MM.1S (cell line): ENCODE measurements at regions not wholly inside any gene's neighbourhood (a gene's known extent, or its start where the extent isn't known, plus 50 kb on each side); places are given as distances from the start of the nearest gene placed in this dataset.

Experiments used
- DNase-seq: peaks from one replicate; pipeline ENCODE4 v3.0.0-alpha.2; 2015
- H2AFZ ChIP-seq: fragments of 300-600 bp; sonication (generic); 2 replicates; pipeline ENCODE4 v1.6.0; 2016; ENCODE audit warnings: antibody characterized with exemption, low read length
- H3F3A ChIP-seq: fragments of 300-600 bp; sonication (generic); 2 replicates; pipeline ENCODE4 v1.6.1; 2016; ENCODE audit warnings: mild to moderate bottlenecking, antibody characterized with exemption, low read length, moderate library complexity, mixed read lengths; ENCODE audit not compliant: insufficient read depth
- H3K27ac ChIP-seq: fragments of 300-600 bp; sonication (generic); 2 replicates; pipeline ENCODE4 v1.5.1; 2016; ENCODE audit warnings: mild to moderate bottlenecking, low read length
- H3K27me3 ChIP-seq: fragments of 300-600 bp; sonication (generic); replicated peaks from 2 replicates; pipeline ENCODE4 v1.6.0; 2016; ENCODE audit warnings: low read length; ENCODE audit not compliant: insufficient read depth
- H3K36me3 ChIP-seq: fragments of 300-600 bp; sonication (generic); replicated peaks from 2 replicates; pipeline ENCODE4 v1.6.1; 2016; ENCODE audit warnings: mild to moderate bottlenecking, low read length, mixed read lengths; ENCODE audit not compliant: insufficient read depth
- H3K4me1 ChIP-seq: fragments of 300-600 bp; sonication (generic); 2 replicates; pipeline ENCODE4 v1.6.1; 2016; ENCODE audit warnings: low read length, mixed read lengths
- H3K4me2 ChIP-seq: fragments of 300-600 bp; sonication (generic); 2 replicates; pipeline ENCODE4 v1.6.0; 2016; ENCODE audit warnings: low read depth, low read length
- H3K4me3 ChIP-seq: fragments of 300-600 bp; sonication (generic); 2 replicates; pipeline ENCODE4 v1.5.1; 2016; ENCODE audit warnings: low read length, mixed read lengths
- H3K79me2 ChIP-seq: fragments of 300-600 bp; sonication (generic); 2 replicates; pipeline ENCODE4 v1.6.1; 2016; ENCODE audit warnings: mixed run types, low read length, mixed read lengths
- H3K9ac ChIP-seq: fragments of 300-600 bp; sonication (generic); 2 replicates; pipeline ENCODE4 v1.6.1; 2016; ENCODE audit warnings: low read length, mixed read lengths
- H3K9me2 ChIP-seq: fragments of 300-600 bp; sonication (generic); replicated peaks from 2 replicates; pipeline ENCODE4 v1.6.1; 2016; ENCODE audit warnings: mild to moderate bottlenecking, low read length, mixed read lengths; ENCODE audit not compliant: insufficient read depth
- H3K9me3 ChIP-seq: fragments of 300-600 bp; sonication (generic); replicated peaks from 2 replicates; pipeline ENCODE4 v1.6.1; 2016; ENCODE audit warnings: mild to moderate bottlenecking, low read length, mixed read lengths; ENCODE audit not compliant: insufficient read depth
- H4K20me1 ChIP-seq: fragments of 300-600 bp; sonication (generic); 2 replicates; pipeline ENCODE4 v1.6.1; 2016; ENCODE audit warnings: mild to moderate bottlenecking, low read length, moderate library complexity, mixed read lengths; ENCODE audit not compliant: insufficient read depth
- CTCF ChIP-seq: fragments of 300-600 bp; sonication (generic); IDR thresholded peaks from 2 replicates; pipeline ENCODE4 v1.5.1; 2016; ENCODE audit warnings: antibody characterized with exemption, low read length, mixed read lengths
- EZH2 ChIP-seq: fragments of 300-600 bp; sonication (generic); optimal IDR thresholded peaks from 2 replicates; pipeline ENCODE3; 2017; ENCODE audit warnings: low read depth, mild to moderate bottlenecking, antibody characterized with exemption, low read length, mixed read lengths
- EZH2phosphoT487 ChIP-seq: fragments of 300-600 bp; sonication (generic); IDR thresholded peaks from 2 replicates; pipeline ENCODE4 v1.6.1; 2018; ENCODE audit warnings: antibody characterized with exemption, low read length

GRCh38 chr2:221635949-221636348 is 63.8 kb upstream of the EPHA4 start:
- no peak for DNase-seq
- no peaks in the 10 kb centered on the region for H3K79me2 ChIP-seq
- H3K9ac ChIP-seq: no peak overlapping the region
- no peaks in the 10 kb centered on the region for H3K9me2 ChIP-seq
- no peaks in the 10 kb centered on the region for H3K36me3 ChIP-seq
- TF ChIP-seq EZH2 (no peak), EZH2phosphoT487 (no peak), CTCF (no peak)
- no peaks in the 10 kb centered on the region for H3K9me3 ChIP-seq
- no peaks in the 10 kb centered on the region for H4K20me1 ChIP-seq
- H2AFZ ChIP-seq: no peak overlapping the region
- no peaks in the 10 kb centered on the region for H3K4me1 ChIP-seq
- H3F3A ChIP-seq: no peaks in the 10 kb centered on the region
- H3K4me2 ChIP-seq: no peak overlapping the region
- no peak overlapping the region for H3K27ac ChIP-seq
- no peaks in the 10 kb centered on the region for H3K27me3 ChIP-seq
- no peak overlapping the region for H3K4me3 ChIP-seq

GRCh38 chr2:221629468-221629867 is 57.4 kb upstream of the EPHA4 start:
- no peaks in the 10 kb centered on the region for H3K4me1 ChIP-seq
- H3K79me2 ChIP-seq: no peaks in the 10 kb centered on the region
- H3K4me2 ChIP-seq: no peak overlapping the region
- no peaks in the 10 kb centered on the region for H3K9me3 ChIP-seq
- no peak overlapping the region for H3K9ac ChIP-seq
- no peak overlapping the region for H2AFZ ChIP-seq
- no peaks in the 10 kb centered on the region for H3K27me3 ChIP-seq
- H3K4me3 ChIP-seq: no peak overlapping the region
- H4K20me1 ChIP-seq: no peaks in the 10 kb centered on the region
- H3K36me3 ChIP-seq: no peaks in the 10 kb centered on the region
- no peak overlapping the region for H3K27ac ChIP-seq
- no peaks in the 10 kb centered on the region for H3K9me2 ChIP-seq
- no peak for DNase-seq
- TF ChIP-seq CTCF (no peak), EZH2phosphoT487 (no peak), EZH2 (no peak)
- no peaks in the 10 kb centered on the region for H3F3A ChIP-seq

- H3K36me3 ChIP-seq: no peaks in the 10 kb centered on the region
- no peaks in the 10 kb centered on the region for H3F3A ChIP-seq
- H3K4me2 ChIP-seq: no peak overlapping the region
- no peaks in the 10 kb centered on the region for H3K9me2 ChIP-seq
- no peak overlapping the region for H3K27ac ChIP-seq
- no peak overlapping the region for H3K4me3 ChIP-seq
- no peak overlapping the region for H2AFZ ChIP-seq
- no peak for DNase-seq
- no peak for TF ChIP-seq CTCF
- no peak for TF ChIP-seq EZH2phosphoT487
- no peak overlapping the region for H3K9ac ChIP-seq
- no peaks in the 10 kb centered on the region for H3K9me3 ChIP-seq
- no peaks in the 10 kb centered on the region for H3K27me3 ChIP-seq
- H4K20me1 ChIP-seq: no peaks in the 10 kb centered on the region
- no peaks in the 10 kb centered on the region for H3K79me2 ChIP-seq
- no peaks in the 10 kb centered on the region for H3K4me1 ChIP-seq
Measured at GRCh38 chr2:221624475-221624874, 52.4 kb upstream of the EPHA4 start.
